ENCODE measurements at regions not wholly inside any gene's neighbourhood (a gene's known extent, or its start where the extent isn't known, plus 50 kb on each side); places are given as distances from the start of the nearest gene placed in this dataset.

- no peak for DNase-seq (ENCODE audit: low spot score)
- TF ChIP-seq CTCF (IDR thresholded peaks at IDR 0.05), result no peak
- H3K4me3 ChIP-seq, result no peak overlapping the region
- no peak overlapping the region for H3K27ac ChIP-seq
Observed at GRCh38 chr5:2257326-2258244, 374.9 kb upstream of the IRX4 start.

- no peak for TF ChIP-seq CTCF (IDR thresholded peaks at IDR 0.05)
- no peak overlapping the region for H3K27ac ChIP-seq
- H3K4me3 ChIP-seq, result no peak overlapping the region
- no peak for DNase-seq (ENCODE audit: low spot score)
Observed at GRCh38 chr5:2256691-2257280, 374.1 kb upstream of the IRX4 start.

GRCh38 chr5:2255915-2256690 lies 373.4 kb upstream of the IRX4 start:
- Histone ChIP-seq H3K27ac (no peak overlapping the region), H3K4me3 (no peak overlapping the region)
- TF ChIP-seq CTCF (IDR thresholded peaks at IDR 0.05), result no peak
- no peak for DNase-seq (ENCODE audit: low spot score)

GRCh38 chr5:2254880-2255750 lies 372.4 kb upstream of the IRX4 start:
- no peak for TF ChIP-seq CTCF (IDR thresholded peaks at IDR 0.05)
- H3K27ac ChIP-seq, result no peak overlapping the region
- no peak for DNase-seq (ENCODE audit: low spot score)
- no peak overlapping the region for H3K4me3 ChIP-seq

GRCh38 chr5:2254406-2254805 lies 371.7 kb upstream of the IRX4 start:
- no peak overlapping the region for H3K4me3 ChIP-seq
- TF ChIP-seq CTCF (IDR thresholded peaks at IDR 0.05), result no peak
- no peak overlapping the region for H3K27ac ChIP-seq
- DNase-seq (ENCODE audit: low spot score), result no peak
